ENCODE measurements at regions not wholly inside any gene's neighbourhood (a gene's known extent, or its start where the extent isn't known, plus 50 kb on each side); places are given as distances from the start of the nearest gene placed in this dataset.

DNA sequence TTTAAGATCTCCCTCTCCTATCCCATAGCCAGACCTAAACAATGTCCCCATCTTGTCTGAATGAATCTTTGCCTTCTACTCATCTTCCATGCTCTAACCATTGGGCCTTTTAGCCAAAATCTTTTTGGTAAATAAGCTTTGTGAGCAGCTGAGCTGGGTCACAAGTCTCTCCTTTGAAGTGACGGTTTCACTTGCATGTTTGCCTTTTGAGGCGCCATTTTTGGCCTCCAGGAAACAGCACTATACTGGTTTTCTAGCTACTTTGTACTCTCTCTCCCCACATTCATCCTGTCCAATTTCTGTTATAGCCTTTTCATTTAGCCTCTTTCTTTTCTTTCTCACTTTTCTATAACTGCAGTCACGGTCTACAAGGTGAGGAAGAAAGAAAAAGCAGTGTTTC, 195.5 kb upstream of the C9orf72 start:
- 65 to 77% (median 74%) methylated on average over 3 of the region's 3 CpGs for WGBS, 4 donors
- DNase-seq (no peak), ATAC-seq (no peak)
- H3K27me3 ChIP-seq = no peaks in the 10 kb centered on the region
- H3K9me3 ChIP-seq = no peaks in the 10 kb centered on the region
- H3K36me3 ChIP-seq = no peaks in the 10 kb centered on the region
- H3K4me1 ChIP-seq = no peaks in the 10 kb centered on the region
- TF ChIP-seq, protein P1, sequence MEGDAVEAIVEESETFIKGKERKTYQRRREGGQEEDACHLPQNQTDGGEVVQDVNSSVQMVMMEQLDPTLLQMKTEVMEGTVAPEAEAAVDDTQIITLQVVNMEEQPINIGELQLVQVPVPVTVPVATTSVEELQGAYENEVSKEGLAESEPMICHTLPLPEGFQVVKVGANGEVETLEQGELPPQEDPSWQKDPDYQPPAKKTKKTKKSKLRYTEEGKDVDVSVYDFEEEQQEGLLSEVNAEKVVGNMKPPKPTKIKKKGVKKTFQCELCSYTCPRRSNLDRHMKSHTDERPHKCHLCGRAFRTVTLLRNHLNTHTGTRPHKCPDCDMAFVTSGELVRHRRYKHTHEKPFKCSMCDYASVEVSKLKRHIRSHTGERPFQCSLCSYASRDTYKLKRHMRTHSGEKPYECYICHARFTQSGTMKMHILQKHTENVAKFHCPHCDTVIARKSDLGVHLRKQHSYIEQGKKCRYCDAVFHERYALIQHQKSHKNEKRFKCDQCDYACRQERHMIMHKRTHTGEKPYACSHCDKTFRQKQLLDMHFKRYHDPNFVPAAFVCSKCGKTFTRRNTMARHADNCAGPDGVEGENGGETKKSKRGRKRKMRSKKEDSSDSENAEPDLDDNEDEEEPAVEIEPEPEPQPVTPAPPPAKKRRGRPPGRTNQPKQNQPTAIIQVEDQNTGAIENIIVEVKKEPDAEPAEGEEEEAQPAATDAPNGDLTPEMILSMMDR (IDR thresholded peaks at IDR 0.05) = no peak
- TF ChIP-seq POLR2A (IDR thresholded peaks at IDR 0.05) = no peak
- no peak overlapping the region for H3K4me3 ChIP-seq
- intact Hi-C loops (cut with DNase I) = no loop called here
- no peak overlapping the region for H3K27ac ChIP-seq

DNA sequence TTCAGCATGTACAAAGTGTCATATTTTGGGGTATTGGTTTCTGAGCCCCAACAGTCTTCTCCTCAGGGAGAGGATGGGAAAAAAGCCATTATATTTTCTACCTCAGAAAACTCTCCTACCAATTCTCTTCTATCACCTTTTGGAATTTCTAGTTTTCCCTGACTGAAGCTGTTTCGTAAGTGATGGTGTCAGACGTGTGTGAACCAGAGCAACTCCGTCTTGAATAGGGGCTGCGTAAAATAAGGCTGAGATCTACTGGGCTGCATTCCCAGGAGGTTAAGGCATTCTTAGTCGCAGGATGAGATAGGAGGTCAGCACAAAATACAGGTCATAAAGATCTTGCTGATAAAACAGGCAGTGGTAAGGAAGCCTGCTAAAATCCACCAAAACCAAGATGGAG, 197.3 kb upstream of the C9orf72 start:
- 63 to 65% (median 64%) methylated on average over 5 of the region's 5 CpGs for WGBS, 4 donors

DNA sequence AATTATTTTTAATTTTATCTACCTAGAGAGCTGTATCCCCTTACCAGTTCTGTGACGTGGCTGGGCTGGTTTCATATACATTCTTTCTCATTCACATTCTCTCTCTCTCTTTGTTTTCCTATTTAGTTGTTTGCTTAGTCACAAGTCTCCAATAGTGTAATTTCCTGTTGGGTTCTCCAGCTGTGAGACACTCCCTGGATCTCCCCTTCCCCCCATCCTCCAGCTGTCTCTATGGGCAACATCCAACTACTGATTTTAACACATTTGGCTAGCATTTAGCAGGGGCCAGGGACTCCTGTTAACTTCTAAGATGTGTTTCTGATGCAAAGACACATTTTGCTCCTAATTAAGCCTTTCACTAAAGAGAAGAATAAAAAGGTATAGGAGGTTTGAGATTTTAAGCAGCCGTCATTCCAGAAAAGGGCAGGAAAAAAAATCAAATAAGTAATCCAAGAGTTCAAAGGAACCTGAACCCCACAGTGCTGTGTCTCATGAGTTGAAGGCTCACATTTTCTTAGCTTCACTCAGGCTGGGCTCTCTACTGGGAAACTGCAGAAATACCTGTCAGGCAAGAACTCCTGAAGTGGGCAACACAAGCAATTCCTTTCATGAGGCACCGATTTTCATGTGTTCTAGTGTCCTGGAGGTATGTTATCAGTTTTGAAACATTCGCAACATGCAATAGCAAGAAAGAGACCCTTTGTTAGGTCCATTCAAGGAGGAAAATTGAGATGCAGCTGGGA, 198.7 kb upstream of the C9orf72 start:
- H3K4me1 ChIP-seq = no peaks in the 10 kb centered on the region
- no peaks in the 10 kb centered on the region for H3K9me3 ChIP-seq
- TF ChIP-seq, protein P1 (IDR thresholded peaks at IDR 0.05) = no peak
- no peak for DNase-seq
- ATAC-seq = peak in 2 of 4 donors; percentile 65 to 71
- no peaks in the 10 kb centered on the region for H3K27me3 ChIP-seq
- H3K27ac ChIP-seq = no peak overlapping the region
- 39 to 50% (median 43%) methylated on average over 4 of the region's 4 CpGs for WGBS, 4 donors
- no peaks in the 10 kb centered on the region for H3K36me3 ChIP-seq
- intact Hi-C loops (cut with DNase I) = no loop called here
- H3K4me3 ChIP-seq = no peak overlapping the region

More for the DNA sequence above, 197.3 kb upstream of the C9orf72 start:
- Histone ChIP-seq H3K27me3 (no peaks in the 10 kb centered on the region), H3K27ac (no peak overlapping the region), H3K4me1 (no peaks in the 10 kb centered on the region), H3K9me3 (no peaks in the 10 kb centered on the region), H3K4me3 (no peak overlapping the region), H3K36me3 (no peaks in the 10 kb centered on the region)
- no peak for ATAC-seq
- no peak for DNase-seq
- intact Hi-C loops (cut with DNase I) = no loop called here
- TF ChIP-seq POLR2A (IDR thresholded peaks at IDR 0.05) = no peak
- TF ChIP-seq, protein P1 (IDR thresholded peaks at IDR 0.05) = no peak

DNA sequence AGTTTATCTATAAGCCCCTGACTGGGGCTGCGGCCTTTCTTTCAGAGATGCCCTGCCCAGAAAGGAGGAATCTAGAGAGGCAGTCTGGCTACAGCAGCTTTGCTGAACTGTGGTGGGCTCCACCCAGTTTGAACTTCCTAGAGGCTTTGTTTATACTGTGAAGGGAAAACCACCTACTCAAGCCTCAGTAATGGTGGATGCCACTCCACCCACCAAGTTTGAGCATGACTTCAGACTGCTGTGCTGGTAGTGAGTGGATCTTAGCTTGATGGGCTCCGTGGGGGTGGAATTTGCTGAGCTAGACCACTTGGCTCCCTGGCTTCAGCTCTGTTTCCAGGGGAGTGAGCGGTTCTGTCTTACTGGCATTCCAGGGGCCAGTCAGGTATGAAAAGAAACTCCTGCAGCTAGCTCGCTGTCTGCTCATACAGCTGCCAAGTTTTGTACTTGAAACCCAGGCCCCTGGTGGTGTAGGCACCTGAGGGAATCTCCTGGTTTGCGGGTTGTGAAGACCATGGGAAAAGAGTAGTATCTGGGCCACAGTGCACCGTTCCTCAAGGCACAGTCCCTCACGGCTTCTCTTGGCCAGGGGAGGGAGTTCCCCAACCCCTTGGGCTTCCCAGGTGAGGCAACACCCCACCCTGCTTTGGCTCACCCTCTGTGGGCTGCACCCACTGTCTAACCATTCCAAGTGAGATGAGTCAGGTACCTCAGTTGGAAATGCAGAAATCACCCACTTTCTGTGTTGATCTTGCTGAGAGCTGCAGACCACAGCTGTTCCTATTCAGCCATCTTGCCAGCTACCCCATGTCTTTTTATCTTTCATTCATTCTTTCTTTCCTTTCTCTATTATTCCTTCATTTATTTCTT, 211.8 kb upstream of the C9orf72 start:
- ATAC-seq (no peak), DNase-seq (no peak)
- Histone ChIP-seq H3K36me3 (no peaks in the 10 kb centered on the region), H3K4me1 (no peaks in the 10 kb centered on the region), H3K27me3 (no peaks in the 10 kb centered on the region), H3K4me3 (no peak overlapping the region), H3K27ac (no peak overlapping the region), H3K9me3 (peaks cover 0 to 3% (median 0%) of the 10 kb centered on the region in 12 donors)
- 52 to 62% (median 60%) methylated on average over 6 to 7 of the region's 7 CpGs for WGBS, 4 donors
- intact Hi-C loops (cut with DNase I) = no loop called here
- TF ChIP-seq, protein P1 (IDR thresholded peaks at IDR 0.05) = no peak
- TF ChIP-seq POLR2A (IDR thresholded peaks at IDR 0.05) = no peak
